GM19035 (cell line): ENCODE measurements at regions not wholly inside any gene's neighbourhood (a gene's known extent, or its start where the extent isn't known, plus 50 kb on each side); places are given as distances from the start of the nearest gene placed in this dataset.

Source experiments
- ATAC-seq: cut with Tn5 transposase; IDR thresholded peaks from one replicate; pipeline ENCODE4 v1.9.1; 2021; ENCODE audit not compliant: unreplicated experiment

GRCh38 chr11:10908215-10908951, 50.5 kb upstream of the ZBED5 start:
- no peak for ATAC-seq
